Muscle of back (tissue), 3 donors: ENCODE measurements at regions not wholly inside any gene's neighbourhood (a gene's known extent, or its start where the extent isn't known, plus 50 kb on each side); places are given as distances from the start of the nearest gene placed in this dataset.
A peak's percentile ranks its signal among the peaks of the same experiment; 100 is the strongest.
"Not testable (repeated sequence)": the region's sequence is repeated elsewhere in the genome, so short reads cannot be mapped to it uniquely, and the experiment has no call there.

Source experiments
- DNase-seq, 3 donors: peaks; one replicate each; pipeline versions ENCODE4 v3.0.0 to v3.0.0-alpha.2; 2013

- DNase-seq = not testable (repeated sequence)
These were observed 586.0 kb upstream of the PABPC5 start for GRCh38 chrX:90848595-90848994.

- DNase-seq = peak in 1 of 3 donors; percentile 7
These were observed 551.2 kb upstream of the PABPC5 start for GRCh38 chrX:90883479-90883878.

GRCh38 chrX:90914816-90915215 is 519.8 kb upstream of the PABPC5 start:
- DNase-seq = not testable (repeated sequence)

- not testable (repeated sequence) for DNase-seq
These were observed 487.8 kb upstream of the PABPC5 start for GRCh38 chrX:90946870-90947269.

GRCh38 chrX:90995191-90995590 is 439.4 kb upstream of the PABPC5 start:
- DNase-seq = not testable (repeated sequence)

GRCh38 chrX:91018111-91018510 is 416.5 kb upstream of the PABPC5 start:
- DNase-seq = not testable (repeated sequence)

- DNase-seq = peak in 1 of 3 donors; percentile 0
These were observed 394.9 kb upstream of the PABPC5 start for GRCh38 chrX:91039777-91040176.

- DNase-seq = no peak
These were observed 368.5 kb upstream of the PABPC5 start for GRCh38 chrX:91066104-91066503.

- DNase-seq = peak in 1 of 3 donors; percentile 6
These were observed 355.1 kb upstream of the PABPC5 start for GRCh38 chrX:91079342-91080114.

GRCh38 chrX:91080822-91081221 is 353.8 kb upstream of the PABPC5 start:
- no peak for DNase-seq

- no peak for DNase-seq
These were observed 352.8 kb upstream of the PABPC5 start for GRCh38 chrX:91081873-91082272.

- DNase-seq = no peak
These were observed 325.9 kb upstream of the PABPC5 start for GRCh38 chrX:91108761-91109160.

GRCh38 chrX:91122151-91122694 is 312.4 kb upstream of the PABPC5 start:
- DNase-seq = peak in 1 of 3 donors; percentile 7

GRCh38 chrX:91137883-91138282 is 296.8 kb upstream of the PABPC5 start:
- DNase-seq = peak in 1 of 3 donors; percentile 12
